Liver (tissue), 8 donors: ENCODE measurements at regions not wholly inside any gene's neighbourhood (a gene's known extent, or its start where the extent isn't known, plus 50 kb on each side); places are given as distances from the start of the nearest gene placed in this dataset.
A peak's percentile ranks its signal among the peaks of the same experiment; 100 is the strongest.

Source experiments
- DNase-seq: peaks from one replicate; pipeline ENCODE4 v3.0.0-alpha.2; 2017; ENCODE audit warnings: low spot score
- H3K27ac ChIP-seq, 2 donors: one replicate each; pipeline ENCODE4 v1.7.0; 2013; ENCODE audit warnings: inconsistent platforms in 2 of 2, low read length in 2 of 2, control low read depth in 1 of 2, low read depth in 1 of 2, mild to moderate bottlenecking in 1 of 2
- H3K27me3 ChIP-seq, 4 donors: one replicate each; pipeline versions ENCODE4 v1.6.1 to v1.7.0; 2013; ENCODE audit warnings: low read length in 3 of 4, inconsistent platforms in 1 of 4, mild to moderate bottlenecking in 1 of 4, moderate library complexity in 1 of 4; ENCODE audit not compliant: control insufficient read depth in 4 of 4, insufficient read depth in 4 of 4
- H3K36me3 ChIP-seq, 4 donors: one replicate each; pipeline versions ENCODE4 v1.6.1 to v1.7.0; 2013; ENCODE audit warnings: low read length in 3 of 4, mild to moderate bottlenecking in 3 of 4, low read depth in 1 of 4, moderate library complexity in 1 of 4; ENCODE audit not compliant: control insufficient read depth in 4 of 4, insufficient read depth in 3 of 4
- H3K4me1 ChIP-seq, 4 donors: one replicate each; pipeline versions ENCODE4 v1.6.1 to v1.7.0; 2013; ENCODE audit warnings: low read length in 3 of 4, mild to moderate bottlenecking in 3 of 4, moderate library complexity in 1 of 4; ENCODE audit not compliant: control insufficient read depth in 4 of 4, insufficient read depth in 4 of 4
- H3K4me3 ChIP-seq, 3 donors: one replicate each; pipeline versions ENCODE4 v1.6.1 to v1.7.0; 2013; ENCODE audit warnings: low read length in 3 of 3, control low read depth in 1 of 3, low read depth in 1 of 3, mild to moderate bottlenecking in 1 of 3
- H3K9ac ChIP-seq, 2 donors: one replicate each; pipeline ENCODE4 v1.7.0; 2013; ENCODE audit warnings: low read length in 2 of 2, mild to moderate bottlenecking in 2 of 2, moderate library complexity in 2 of 2, control low read depth in 1 of 2, low read depth in 1 of 2
- H3K9me3 ChIP-seq, 4 donors: one replicate each; pipeline versions ENCODE4 v1.6.1 to v1.7.0; 2013; ENCODE audit warnings: low read length in 3 of 4; ENCODE audit not compliant: control insufficient read depth in 4 of 4
- EGR1 ChIP-seq, 2 donors: IDR thresholded peaks; 2 replicates each; pipeline ENCODE4 v1.6.1; 2016 to 2018; ENCODE audit warnings: antibody characterized with exemption in 2 of 2, low read depth in 2 of 2
- FOXA1 ChIP-seq: IDR thresholded peaks from 2 replicates; pipeline ENCODE4 v1.6.1; 2016; ENCODE audit warnings: antibody characterized with exemption
- FOXA2 ChIP-seq: IDR thresholded peaks from 2 replicates; pipeline ENCODE4 v1.6.1; 2016; ENCODE audit warnings: antibody characterized with exemption
- GABPA ChIP-seq, 2 donors: IDR thresholded peaks in 1 of 2; conservative IDR thresholded peaks in 1 of 2; 2 replicates each; pipeline ENCODE4 v1.6.1; 2016; ENCODE audit warnings: antibody characterized with exemption in 2 of 2, mild to moderate bottlenecking in 1 of 2, moderate library complexity in 1 of 2
- HNF4A ChIP-seq, 2 donors: conservative IDR thresholded peaks; 2 replicates each; pipeline ENCODE4 v1.6.1; 2016; ENCODE audit warnings: antibody characterized with exemption in 2 of 2, mild to moderate bottlenecking in 2 of 2
- HNF4G ChIP-seq: IDR thresholded peaks from 2 replicates; pipeline ENCODE4 v1.6.1; 2016; ENCODE audit warnings: antibody characterized with exemption
- JUND ChIP-seq, 2 donors: IDR thresholded peaks; 2 replicates each; pipeline ENCODE4 v1.6.1; 2016; ENCODE audit warnings: antibody characterized with exemption in 2 of 2
- NR2F2 ChIP-seq: IDR thresholded peaks from 2 replicates; pipeline ENCODE4 v1.6.1; 2016; ENCODE audit warnings: antibody characterized with exemption
- RAD21 ChIP-seq, 2 donors: IDR thresholded peaks; 2 replicates each; pipeline ENCODE4 v1.6.1; 2016; ENCODE audit warnings: antibody characterized with exemption in 2 of 2, mild to moderate bottlenecking in 2 of 2
- RXRA ChIP-seq, 2 donors: IDR thresholded peaks; 2 replicates each; pipeline ENCODE4 v1.6.1; 2017 to 2018; ENCODE audit warnings: antibody characterized with exemption in 2 of 2, mild to moderate bottlenecking in 1 of 2
- SP1 ChIP-seq: IDR thresholded peaks from 2 replicates; pipeline ENCODE4 v1.6.1; 2018; ENCODE audit warnings: antibody characterized with exemption, mild to moderate bottlenecking
- TAF1 ChIP-seq: conservative IDR thresholded peaks from 2 replicates; pipeline ENCODE4 v1.6.1; 2016; ENCODE audit warnings: antibody characterized with exemption, mild to moderate bottlenecking
- YY1 ChIP-seq: IDR thresholded peaks from 2 replicates; pipeline ENCODE4 v1.6.1; 2016; ENCODE audit warnings: antibody characterized with exemption, mild to moderate bottlenecking
- WGBS: extraction: QIAGEN DNeasy Blood & Tissue Kit; methylation state at CpG from one replicate; pipeline ENCODE4 v1.1.7; 2013; 5-methylcytosine and 5-hydroxymethylcytosine counted together
- TF ChIP-seq, protein P1 (sequence below): IDR thresholded peaks from 2 replicates; pipeline ENCODE4 v1.6.1; 2016; ENCODE audit warnings: antibody characterized with exemption
- TF ChIP-seq, protein P2 (sequence below): fragments of 150-350 bp; IDR thresholded peaks from 2 replicates; pipeline ENCODE4 v1.5.1; 2017; ENCODE audit warnings: improper control_type of control experiment, low read depth, low read length; ENCODE audit not compliant: missing input control
- TF ChIP-seq, protein P3 (sequence below): IDR thresholded peaks from 2 replicates; pipeline ENCODE4 v1.6.1; 2016; ENCODE audit warnings: antibody characterized with exemption
- TF ChIP-seq, protein P4 (sequence below): IDR thresholded peaks from 2 replicates; pipeline ENCODE4 v1.6.1; 2016; ENCODE audit warnings: antibody characterized with exemption, mild to moderate bottlenecking
- TF ChIP-seq, protein P5 (sequence below): IDR thresholded peaks from 2 replicates; pipeline ENCODE4 v1.6.1; 2016; ENCODE audit warnings: antibody characterized with exemption
- donor health status: healthy.
- donor health status: healthy.
- donor health status: healthy.
- donor health status: healthy.
- donor health status: healthy.

DNA sequence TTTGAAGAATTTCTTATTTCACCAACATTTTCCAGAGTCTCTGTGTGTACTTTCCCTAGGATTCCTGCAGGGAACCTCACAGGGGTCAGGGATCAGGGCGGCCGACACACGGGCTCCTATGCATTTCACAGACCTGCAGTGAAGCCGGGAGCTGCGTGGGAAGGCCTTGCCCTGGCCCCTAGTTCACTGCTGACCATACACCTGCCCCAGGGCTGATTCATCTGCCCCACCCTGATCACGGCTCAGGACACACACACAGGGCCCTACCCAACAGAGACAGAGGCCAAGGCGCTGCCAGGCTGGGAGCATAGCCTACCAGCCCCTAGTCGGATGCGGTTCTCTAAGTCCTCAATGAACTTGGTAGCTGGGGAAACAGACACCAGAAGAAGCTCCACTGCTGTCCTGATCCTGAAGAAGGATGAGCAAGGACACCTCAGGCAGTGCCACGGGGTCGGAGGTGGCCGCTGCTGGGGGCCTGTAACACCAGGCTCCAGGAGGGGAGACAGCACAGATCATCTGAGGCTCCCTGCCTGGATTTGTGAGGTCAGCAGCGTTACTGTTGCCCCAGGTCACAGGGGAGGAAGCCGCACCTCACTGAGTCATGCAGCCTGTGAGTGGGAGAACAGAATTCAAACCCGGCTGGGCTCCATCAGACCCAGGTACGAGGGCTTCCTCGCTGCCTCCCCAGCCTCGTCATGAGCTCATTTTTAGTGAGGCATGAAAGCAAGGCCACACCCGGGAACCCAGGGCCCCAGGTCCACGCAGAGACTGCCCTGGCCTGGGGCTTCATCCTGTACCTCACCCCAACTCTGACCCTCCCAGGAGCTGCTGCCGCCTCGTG is 278.8 kb upstream of the PPP2R2D start:
- Histone ChIP-seq H3K4me3 (no peak overlapping the region), H3K9me3 (no peaks in the 10 kb centered on the region), H3K27me3 (no peaks in the 10 kb centered on the region), H3K9ac (no peak overlapping the region), H3K4me1 (no peaks in the 10 kb centered on the region), H3K27ac (no peak overlapping the region), H3K36me3 (no peaks in the 10 kb centered on the region)
- 86% methylated on average over 22 of the region's 22 CpGs for WGBS
- peak; percentile 17 for DNase-seq
- no peak for TF ChIP-seq TAF1
- TF ChIP-seq, protein P1, sequence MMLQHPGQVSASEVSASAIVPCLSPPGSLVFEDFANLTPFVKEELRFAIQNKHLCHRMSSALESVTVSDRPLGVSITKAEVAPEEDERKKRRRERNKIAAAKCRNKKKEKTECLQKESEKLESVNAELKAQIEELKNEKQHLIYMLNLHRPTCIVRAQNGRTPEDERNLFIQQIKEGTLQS, result no peak
- TF ChIP-seq, protein P2, sequence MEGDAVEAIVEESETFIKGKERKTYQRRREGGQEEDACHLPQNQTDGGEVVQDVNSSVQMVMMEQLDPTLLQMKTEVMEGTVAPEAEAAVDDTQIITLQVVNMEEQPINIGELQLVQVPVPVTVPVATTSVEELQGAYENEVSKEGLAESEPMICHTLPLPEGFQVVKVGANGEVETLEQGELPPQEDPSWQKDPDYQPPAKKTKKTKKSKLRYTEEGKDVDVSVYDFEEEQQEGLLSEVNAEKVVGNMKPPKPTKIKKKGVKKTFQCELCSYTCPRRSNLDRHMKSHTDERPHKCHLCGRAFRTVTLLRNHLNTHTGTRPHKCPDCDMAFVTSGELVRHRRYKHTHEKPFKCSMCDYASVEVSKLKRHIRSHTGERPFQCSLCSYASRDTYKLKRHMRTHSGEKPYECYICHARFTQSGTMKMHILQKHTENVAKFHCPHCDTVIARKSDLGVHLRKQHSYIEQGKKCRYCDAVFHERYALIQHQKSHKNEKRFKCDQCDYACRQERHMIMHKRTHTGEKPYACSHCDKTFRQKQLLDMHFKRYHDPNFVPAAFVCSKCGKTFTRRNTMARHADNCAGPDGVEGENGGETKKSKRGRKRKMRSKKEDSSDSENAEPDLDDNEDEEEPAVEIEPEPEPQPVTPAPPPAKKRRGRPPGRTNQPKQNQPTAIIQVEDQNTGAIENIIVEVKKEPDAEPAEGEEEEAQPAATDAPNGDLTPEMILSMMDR, result no peak

DNA sequence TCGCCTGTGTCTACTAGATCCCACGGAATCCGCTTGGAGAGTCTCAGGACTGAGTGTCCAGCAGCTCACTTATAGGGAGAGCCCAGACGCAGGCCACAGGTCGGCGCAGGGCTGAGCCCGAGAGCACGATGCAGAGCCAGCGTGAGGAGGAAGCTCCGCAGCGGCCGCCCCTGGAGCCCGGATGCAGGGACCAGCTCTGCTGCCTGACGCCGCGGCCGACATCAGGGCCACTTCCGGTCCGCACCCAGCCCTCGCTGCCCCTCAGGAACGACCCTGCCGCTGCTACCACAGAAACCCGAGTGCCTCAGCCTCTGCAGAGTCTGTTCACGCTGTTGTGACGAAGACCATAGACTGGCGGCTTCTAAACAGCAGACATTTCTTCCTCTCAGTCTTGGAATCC is 275.8 kb upstream of the PPP2R2D start:
- no peak for TF ChIP-seq NR2F2
- no peak for TF ChIP-seq EGR1 (IDR thresholded peaks at IDR 0.05; ENCODE audit: low read depth in 2 of 2)
- TF ChIP-seq, protein P1, result no peak
- TF ChIP-seq GABPA (IDR thresholded peaks at IDR 0.05 in 1 of 2, conservative IDR thresholded peaks at IDR 0.05 in 1 of 2), result no peak
- no peak for TF ChIP-seq FOXA2
- no peak for TF ChIP-seq SP1
- TF ChIP-seq RAD21 (IDR thresholded peaks at IDR 0.05), result no peak
- no peak for TF ChIP-seq YY1
- no peak for TF ChIP-seq HNF4A (conservative IDR thresholded peaks at IDR 0.05)
- TF ChIP-seq, protein P3, sequence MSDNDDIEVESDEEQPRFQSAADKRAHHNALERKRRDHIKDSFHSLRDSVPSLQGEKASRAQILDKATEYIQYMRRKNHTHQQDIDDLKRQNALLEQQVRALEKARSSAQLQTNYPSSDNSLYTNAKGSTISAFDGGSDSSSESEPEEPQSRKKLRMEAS, result no peak
- TF ChIP-seq HNF4G, result no peak
- TF ChIP-seq TAF1, result no peak
- TF ChIP-seq, protein P4, sequence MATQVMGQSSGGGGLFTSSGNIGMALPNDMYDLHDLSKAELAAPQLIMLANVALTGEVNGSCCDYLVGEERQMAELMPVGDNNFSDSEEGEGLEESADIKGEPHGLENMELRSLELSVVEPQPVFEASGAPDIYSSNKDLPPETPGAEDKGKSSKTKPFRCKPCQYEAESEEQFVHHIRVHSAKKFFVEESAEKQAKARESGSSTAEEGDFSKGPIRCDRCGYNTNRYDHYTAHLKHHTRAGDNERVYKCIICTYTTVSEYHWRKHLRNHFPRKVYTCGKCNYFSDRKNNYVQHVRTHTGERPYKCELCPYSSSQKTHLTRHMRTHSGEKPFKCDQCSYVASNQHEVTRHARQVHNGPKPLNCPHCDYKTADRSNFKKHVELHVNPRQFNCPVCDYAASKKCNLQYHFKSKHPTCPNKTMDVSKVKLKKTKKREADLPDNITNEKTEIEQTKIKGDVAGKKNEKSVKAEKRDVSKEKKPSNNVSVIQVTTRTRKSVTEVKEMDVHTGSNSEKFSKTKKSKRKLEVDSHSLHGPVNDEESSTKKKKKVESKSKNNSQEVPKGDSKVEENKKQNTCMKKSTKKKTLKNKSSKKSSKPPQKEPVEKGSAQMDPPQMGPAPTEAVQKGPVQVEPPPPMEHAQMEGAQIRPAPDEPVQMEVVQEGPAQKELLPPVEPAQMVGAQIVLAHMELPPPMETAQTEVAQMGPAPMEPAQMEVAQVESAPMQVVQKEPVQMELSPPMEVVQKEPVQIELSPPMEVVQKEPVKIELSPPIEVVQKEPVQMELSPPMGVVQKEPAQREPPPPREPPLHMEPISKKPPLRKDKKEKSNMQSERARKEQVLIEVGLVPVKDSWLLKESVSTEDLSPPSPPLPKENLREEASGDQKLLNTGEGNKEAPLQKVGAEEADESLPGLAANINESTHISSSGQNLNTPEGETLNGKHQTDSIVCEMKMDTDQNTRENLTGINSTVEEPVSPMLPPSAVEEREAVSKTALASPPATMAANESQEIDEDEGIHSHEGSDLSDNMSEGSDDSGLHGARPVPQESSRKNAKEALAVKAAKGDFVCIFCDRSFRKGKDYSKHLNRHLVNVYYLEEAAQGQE, result no peak
- TF ChIP-seq RXRA (IDR thresholded peaks at IDR 0.05), result no peak
- TF ChIP-seq, protein P2, result no peak
- no peak for TF ChIP-seq FOXA1
- TF ChIP-seq JUND (IDR thresholded peaks at IDR 0.05), result no peak
- TF ChIP-seq, protein P5, sequence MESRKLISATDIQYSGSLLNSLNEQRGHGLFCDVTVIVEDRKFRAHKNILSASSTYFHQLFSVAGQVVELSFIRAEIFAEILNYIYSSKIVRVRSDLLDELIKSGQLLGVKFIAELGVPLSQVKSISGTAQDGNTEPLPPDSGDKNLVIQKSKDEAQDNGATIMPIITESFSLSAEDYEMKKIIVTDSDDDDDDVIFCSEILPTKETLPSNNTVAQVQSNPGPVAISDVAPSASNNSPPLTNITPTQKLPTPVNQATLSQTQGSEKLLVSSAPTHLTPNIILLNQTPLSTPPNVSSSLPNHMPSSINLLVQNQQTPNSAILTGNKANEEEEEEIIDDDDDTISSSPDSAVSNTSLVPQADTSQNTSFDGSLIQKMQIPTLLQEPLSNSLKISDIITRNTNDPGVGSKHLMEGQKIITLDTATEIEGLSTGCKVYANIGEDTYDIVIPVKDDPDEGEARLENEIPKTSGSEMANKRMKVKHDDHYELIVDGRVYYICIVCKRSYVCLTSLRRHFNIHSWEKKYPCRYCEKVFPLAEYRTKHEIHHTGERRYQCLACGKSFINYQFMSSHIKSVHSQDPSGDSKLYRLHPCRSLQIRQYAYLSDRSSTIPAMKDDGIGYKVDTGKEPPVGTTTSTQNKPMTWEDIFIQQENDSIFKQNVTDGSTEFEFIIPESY, result no peak
- no peak for DNase-seq
- WGBS, result 96% methylated on average over 26 of the region's 26 CpGs

More for the DNA sequence above, 275.8 kb upstream of the PPP2R2D start:
- Histone ChIP-seq H3K4me1 (no peaks in the 10 kb centered on the region), H3K9ac (no peak overlapping the region), H3K36me3 (no peaks in the 10 kb centered on the region), H3K9me3 (no peaks in the 10 kb centered on the region), H3K27ac (no peak overlapping the region), H3K27me3 (no peaks in the 10 kb centered on the region), H3K4me3 (no peak overlapping the region)
